Astrocyte (in vitro differentiated cells and primary cell): ENCODE measurements at regions not wholly inside any gene's neighbourhood (a gene's known extent, or its start where the extent isn't known, plus 50 kb on each side); places are given as distances from the start of the nearest gene placed in this dataset.
"Not testable (repeated sequence)": the region's sequence is repeated elsewhere in the genome, so short reads cannot be mapped to it uniquely, and the experiment has no call there.

ENCODE experiments used
- EZH2 ChIP-seq: IDR thresholded peaks from 2 replicates; pipeline ENCODE4 v1.6.1; 2012; ENCODE audit warnings: mild to moderate bottlenecking, low read length, inconsistent platforms; ENCODE audit not compliant: insufficient read depth
- TF ChIP-seq, protein P1 (sequence below): IDR thresholded peaks from 2 replicates; pipeline ENCODE4 v1.5.1; 2011; ENCODE audit warnings: low read depth, mild to moderate bottlenecking, inconsistent platforms, low read length, moderate library complexity; ENCODE audit not compliant: insufficient read depth

DNA sequence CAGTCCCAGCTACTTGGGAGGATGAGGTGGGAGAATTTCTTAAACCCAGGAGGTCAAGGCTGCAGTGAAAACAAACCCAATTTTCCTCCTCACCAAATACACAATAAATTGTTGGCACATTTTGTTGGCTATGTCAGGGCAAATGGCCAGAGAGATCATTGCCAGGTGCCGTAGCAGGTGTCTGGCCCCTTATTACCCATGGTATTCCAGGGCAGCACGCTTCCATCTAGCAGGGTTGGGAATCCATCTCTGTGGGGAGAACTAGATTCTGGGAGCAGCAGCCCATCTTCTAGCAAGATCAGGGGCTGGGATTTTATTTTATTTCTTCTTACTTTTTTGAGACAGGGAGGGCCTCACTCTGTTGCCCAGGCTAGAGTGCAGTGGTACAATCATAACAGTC, 266.1 kb upstream of the TBL1XR1 start:
- TF ChIP-seq, protein P1, sequence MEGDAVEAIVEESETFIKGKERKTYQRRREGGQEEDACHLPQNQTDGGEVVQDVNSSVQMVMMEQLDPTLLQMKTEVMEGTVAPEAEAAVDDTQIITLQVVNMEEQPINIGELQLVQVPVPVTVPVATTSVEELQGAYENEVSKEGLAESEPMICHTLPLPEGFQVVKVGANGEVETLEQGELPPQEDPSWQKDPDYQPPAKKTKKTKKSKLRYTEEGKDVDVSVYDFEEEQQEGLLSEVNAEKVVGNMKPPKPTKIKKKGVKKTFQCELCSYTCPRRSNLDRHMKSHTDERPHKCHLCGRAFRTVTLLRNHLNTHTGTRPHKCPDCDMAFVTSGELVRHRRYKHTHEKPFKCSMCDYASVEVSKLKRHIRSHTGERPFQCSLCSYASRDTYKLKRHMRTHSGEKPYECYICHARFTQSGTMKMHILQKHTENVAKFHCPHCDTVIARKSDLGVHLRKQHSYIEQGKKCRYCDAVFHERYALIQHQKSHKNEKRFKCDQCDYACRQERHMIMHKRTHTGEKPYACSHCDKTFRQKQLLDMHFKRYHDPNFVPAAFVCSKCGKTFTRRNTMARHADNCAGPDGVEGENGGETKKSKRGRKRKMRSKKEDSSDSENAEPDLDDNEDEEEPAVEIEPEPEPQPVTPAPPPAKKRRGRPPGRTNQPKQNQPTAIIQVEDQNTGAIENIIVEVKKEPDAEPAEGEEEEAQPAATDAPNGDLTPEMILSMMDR, result not testable (repeated sequence)
- not testable (repeated sequence) for TF ChIP-seq EZH2
